Vagina (tissue), 2 donors: ENCODE measurements at regions not wholly inside any gene's neighbourhood (a gene's known extent, or its start where the extent isn't known, plus 50 kb on each side); places are given as distances from the start of the nearest gene placed in this dataset.

Source experiments
- DNase-seq, 2 donors: peaks; one replicate each; pipeline ENCODE4 v3.0.0-alpha.2; 2017; ENCODE audit errors: extremely low spot score in 2 of 2
- H3K27ac ChIP-seq: fragments of 200-600 bp; sonication (generic); one replicate; pipeline ENCODE4 v1.5.1; 2019
- H3K27me3 ChIP-seq: fragments of 200-600 bp; sonication (generic); one replicate; pipeline ENCODE4 v1.5.1; 2019
- H3K36me3 ChIP-seq, 2 donors: fragments of 200-600 bp; sonication (generic); one replicate each; pipeline ENCODE4 v1.5.1; 2017 to 2019
- H3K4me1 ChIP-seq: fragments of 200-600 bp; sonication (generic); one replicate; pipeline ENCODE4 v1.5.1; 2019
- H3K4me3 ChIP-seq, 2 donors: fragments of 200-600 bp; sonication (generic); 1 replicate in 1 of 2; 2 replicates in 1 of 2; pipeline ENCODE4 v1.5.1; 2016 to 2019
- H3K9me3 ChIP-seq: fragments of 200-600 bp; sonication (generic); one replicate; pipeline ENCODE4 v1.5.1; 2019
- CTCF ChIP-seq, 3 experiments: fragments of 450-650 bp in 2 of 3; fragments of 200-600 bp in 1 of 3; sonication (generic) in 1 of 3; IDR thresholded peaks; one replicate each; pipeline ENCODE4 v1.5.1; 2017 to 2019; ENCODE audit warnings: antibody characterized with exemption in 3 of 3, mild to moderate bottlenecking in 2 of 3, moderate library complexity in 2 of 3
- POLR2A ChIP-seq, 2 donors: fragments of 450-650 bp; IDR thresholded peaks; one replicate each; pipeline ENCODE4 v1.6.1; 2017; ENCODE audit warnings: antibody characterized with exemption in 2 of 2, mild to moderate bottlenecking in 2 of 2, moderate library complexity in 2 of 2
- POLR2AphosphoS5 ChIP-seq, 2 donors: sonication (generic); formaldehyde crosslinking; IDR thresholded peaks; one replicate each; pipeline ENCODE4 v1.9.0; 2017; ENCODE audit warnings: antibody characterized with exemption in 2 of 2, mild to moderate bottlenecking in 2 of 2, low read depth in 1 of 2; ENCODE audit not compliant: insufficient read depth in 1 of 2
- intact Hi-C: fragments of 100-400 bp; cut with DNase I; formaldehyde crosslinking; loops from one replicate; pipeline ENCODE4 v1.15.1; 2023

- intact Hi-C loops: no loop called here
- H3K27me3 ChIP-seq: no peaks in the 10 kb centered on the region
- no peaks in the 10 kb centered on the region for H3K9me3 ChIP-seq
- no peak overlapping the region for H3K27ac ChIP-seq
- no peaks in the 10 kb centered on the region for H3K36me3 ChIP-seq
- no peaks in the 10 kb centered on the region for H3K4me1 ChIP-seq
- H3K4me3 ChIP-seq: no peak overlapping the region
- TF ChIP-seq POLR2AphosphoS5 (IDR thresholded peaks at IDR 0.05; ENCODE audit: insufficient read depth in 1 of 2, low read depth in 1 of 2): no peak
- no peak for TF ChIP-seq CTCF (IDR thresholded peaks at IDR 0.05)
- no peak for TF ChIP-seq POLR2A (IDR thresholded peaks at IDR 0.05)
- no peak for DNase-seq
Observed at GRCh38 chr2:145422576-145422975, 902.7 kb upstream of the ZEB2 start.

- no peak overlapping the region for H3K4me3 ChIP-seq
- no peaks in the 10 kb centered on the region for H3K36me3 ChIP-seq
- H3K27me3 ChIP-seq: no peaks in the 10 kb centered on the region
- H3K27ac ChIP-seq: no peak overlapping the region
- H3K4me1 ChIP-seq: no peaks in the 10 kb centered on the region
- TF ChIP-seq CTCF (IDR thresholded peaks at IDR 0.05) (no peak), POLR2A (IDR thresholded peaks at IDR 0.05) (no peak), POLR2AphosphoS5 (IDR thresholded peaks at IDR 0.05; ENCODE audit: insufficient read depth in 1 of 2, low read depth in 1 of 2) (no peak)
- no peak for DNase-seq
- intact Hi-C loops: no loop called here
- H3K9me3 ChIP-seq: no peaks in the 10 kb centered on the region
Observed at GRCh38 chr2:145421841-145422240, 901.9 kb upstream of the ZEB2 start.

- Histone ChIP-seq H3K9me3 (no peaks in the 10 kb centered on the region), H3K4me1 (no peaks in the 10 kb centered on the region), H3K4me3 (no peak overlapping the region), H3K27me3 (no peaks in the 10 kb centered on the region), H3K27ac (no peak overlapping the region), H3K36me3 (no peaks in the 10 kb centered on the region)
- DNase-seq: no peak
- intact Hi-C loops: no loop called here
- TF ChIP-seq POLR2A (IDR thresholded peaks at IDR 0.05): no peak
- no peak for TF ChIP-seq CTCF (IDR thresholded peaks at IDR 0.05)
- TF ChIP-seq POLR2AphosphoS5 (IDR thresholded peaks at IDR 0.05; ENCODE audit: insufficient read depth in 1 of 2, low read depth in 1 of 2): no peak
Observed at GRCh38 chr2:145416640-145417039, 896.7 kb upstream of the ZEB2 start.

GRCh38 chr2:145415151-145415550, 895.2 kb upstream of the ZEB2 start:
- DNase-seq: no peak
- intact Hi-C loops: no loop called here
- no peak overlapping the region for H3K4me3 ChIP-seq
- H3K27ac ChIP-seq: no peak overlapping the region
- no peak for TF ChIP-seq POLR2A (IDR thresholded peaks at IDR 0.05)
- no peak for TF ChIP-seq POLR2AphosphoS5 (IDR thresholded peaks at IDR 0.05; ENCODE audit: insufficient read depth in 1 of 2, low read depth in 1 of 2)
- TF ChIP-seq CTCF (IDR thresholded peaks at IDR 0.05): no peak
- H3K4me1 ChIP-seq: no peaks in the 10 kb centered on the region
- H3K27me3 ChIP-seq: no peaks in the 10 kb centered on the region
- no peaks in the 10 kb centered on the region for H3K9me3 ChIP-seq
- H3K36me3 ChIP-seq: no peaks in the 10 kb centered on the region

- TF ChIP-seq CTCF (IDR thresholded peaks at IDR 0.05) (no peak), POLR2A (IDR thresholded peaks at IDR 0.05) (no peak), POLR2AphosphoS5 (IDR thresholded peaks at IDR 0.05; ENCODE audit: insufficient read depth in 1 of 2, low read depth in 1 of 2) (no peak)
- Histone ChIP-seq H3K27me3 (no peaks in the 10 kb centered on the region), H3K4me3 (no peak overlapping the region), H3K9me3 (no peaks in the 10 kb centered on the region), H3K36me3 (no peaks in the 10 kb centered on the region), H3K27ac (no peak overlapping the region), H3K4me1 (no peaks in the 10 kb centered on the region)
- intact Hi-C loops: no loop called here
- no peak for DNase-seq
Observed at GRCh38 chr2:145413261-145414030, 893.5 kb upstream of the ZEB2 start.
